ENCODE measurements at regions not wholly inside any gene's neighbourhood (a gene's known extent, or its start where the extent isn't known, plus 50 kb on each side); places are given as distances from the start of the nearest gene placed in this dataset.

GRCh38 chr15:60278879-60279278, 118.9 kb downstream of the ANXA2 start:
- H3K4me3 Mint-ChIP-seq = no peak overlapping the region
- Histone ChIP-seq H3K79me2 (replicated peaks; ENCODE audit: insufficient read depth) (no peaks in the 10 kb centered on the region), H2AFZ (no peak overlapping the region), H3F3A (replicated peaks; ENCODE audit: low read depth) (no peaks in the 10 kb centered on the region), H3K9me2 (ENCODE audit: insufficient read depth) (peaks cover 1% of the 10 kb centered on the region; the same call in 1 of the 2 replicates), H3K4me3 (no peak overlapping the region), H3K4me2 (no peak overlapping the region), H3K27me3 (ENCODE audit: insufficient read depth) (no peaks in the 10 kb centered on the region), H4K20me1 (replicated peaks; ENCODE audit: insufficient read depth) (no peaks in the 10 kb centered on the region), H3K36me3 (ENCODE audit: insufficient read depth) (peaks cover 16% of the 10 kb centered on the region; the same call in 1 of the 2 replicates), H3K27ac (ENCODE audit: low read depth) (no peak overlapping the region), H3K4me1 (ENCODE audit: insufficient read depth) (no peaks in the 10 kb centered on the region)
- DNase-seq (ENCODE audit: low spot score) (no peak), ATAC-seq (no peak)
- no peak overlapping the region for H3K27ac Mint-ChIP-seq
- TF ChIP-seq NANOG (IDR thresholded peaks at IDR 0.05; ENCODE audit: borderline replicate concordance) = no peak
- TF ChIP-seq CREB1 (CRISPR knock-in tag; IDR thresholded peaks at IDR 0.05; ENCODE audit: low read depth) = no peak
- no peak for TF ChIP-seq ZNF114 (CRISPR knock-in tag; IDR thresholded peaks at IDR 0.05)
- TF ChIP-seq ETS1 (IDR thresholded peaks at IDR 0.05) = no peak
- no peak for TF ChIP-seq ZNF331 (CRISPR knock-in tag; IDR thresholded peaks at IDR 0.05; ENCODE audit: low read depth)
- H3K36me3 Mint-ChIP-seq (ENCODE audit: low read depth) = peaks cover 12% of the 10 kb centered on the region; the same call in 2 of the 3 replicates
- H3K27me3 Mint-ChIP-seq (ENCODE audit: insufficient read depth, low read depth, poor library complexity) = no peaks in the 10 kb centered on the region
- peaks cover 3% of the 10 kb centered on the region; the same call in 1 of the 3 replicates for H3K4me1 Mint-ChIP-seq
- H3K9me3 Mint-ChIP-seq = peaks cover 17% of the 10 kb centered on the region

DNA sequence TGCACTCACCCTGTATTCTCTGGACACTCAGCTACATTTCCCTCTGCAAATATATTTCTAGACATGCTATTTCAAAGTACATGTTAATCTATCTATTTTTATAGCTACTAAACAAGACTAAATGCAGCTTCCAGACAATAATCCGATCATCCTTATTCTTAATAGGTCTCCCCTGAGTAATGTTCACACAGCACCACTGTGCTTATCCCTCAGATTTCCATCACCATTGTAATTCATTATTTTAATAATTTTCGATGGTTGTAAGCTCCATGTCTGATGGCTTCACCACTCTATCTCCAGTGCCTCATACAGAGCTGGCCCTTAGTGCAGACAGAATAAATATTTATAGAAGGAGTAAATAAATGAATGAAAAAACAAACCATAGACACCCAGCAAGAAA, 117.5 kb downstream of the ANXA2 start:
- no peak overlapping the region for H3K27ac ChIP-seq (ENCODE audit: low read depth)
- TF ChIP-seq ZNF331 (CRISPR knock-in tag; IDR thresholded peaks at IDR 0.05; ENCODE audit: low read depth) (no peak), EZH2 (IDR thresholded peaks at IDR 0.05; ENCODE audit: low read depth, unreplicated experiment) (no peak), ETS1 (IDR thresholded peaks at IDR 0.05) (no peak), NANOG (IDR thresholded peaks at IDR 0.05; ENCODE audit: borderline replicate concordance) (no peak), CREB1 (CRISPR knock-in tag; IDR thresholded peaks at IDR 0.05; ENCODE audit: low read depth) (no peak)
- TF ChIP-seq, protein P1, sequence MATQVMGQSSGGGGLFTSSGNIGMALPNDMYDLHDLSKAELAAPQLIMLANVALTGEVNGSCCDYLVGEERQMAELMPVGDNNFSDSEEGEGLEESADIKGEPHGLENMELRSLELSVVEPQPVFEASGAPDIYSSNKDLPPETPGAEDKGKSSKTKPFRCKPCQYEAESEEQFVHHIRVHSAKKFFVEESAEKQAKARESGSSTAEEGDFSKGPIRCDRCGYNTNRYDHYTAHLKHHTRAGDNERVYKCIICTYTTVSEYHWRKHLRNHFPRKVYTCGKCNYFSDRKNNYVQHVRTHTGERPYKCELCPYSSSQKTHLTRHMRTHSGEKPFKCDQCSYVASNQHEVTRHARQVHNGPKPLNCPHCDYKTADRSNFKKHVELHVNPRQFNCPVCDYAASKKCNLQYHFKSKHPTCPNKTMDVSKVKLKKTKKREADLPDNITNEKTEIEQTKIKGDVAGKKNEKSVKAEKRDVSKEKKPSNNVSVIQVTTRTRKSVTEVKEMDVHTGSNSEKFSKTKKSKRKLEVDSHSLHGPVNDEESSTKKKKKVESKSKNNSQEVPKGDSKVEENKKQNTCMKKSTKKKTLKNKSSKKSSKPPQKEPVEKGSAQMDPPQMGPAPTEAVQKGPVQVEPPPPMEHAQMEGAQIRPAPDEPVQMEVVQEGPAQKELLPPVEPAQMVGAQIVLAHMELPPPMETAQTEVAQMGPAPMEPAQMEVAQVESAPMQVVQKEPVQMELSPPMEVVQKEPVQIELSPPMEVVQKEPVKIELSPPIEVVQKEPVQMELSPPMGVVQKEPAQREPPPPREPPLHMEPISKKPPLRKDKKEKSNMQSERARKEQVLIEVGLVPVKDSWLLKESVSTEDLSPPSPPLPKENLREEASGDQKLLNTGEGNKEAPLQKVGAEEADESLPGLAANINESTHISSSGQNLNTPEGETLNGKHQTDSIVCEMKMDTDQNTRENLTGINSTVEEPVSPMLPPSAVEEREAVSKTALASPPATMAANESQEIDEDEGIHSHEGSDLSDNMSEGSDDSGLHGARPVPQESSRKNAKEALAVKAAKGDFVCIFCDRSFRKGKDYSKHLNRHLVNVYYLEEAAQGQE (IDR thresholded peaks at IDR 0.05; ENCODE audit: unreplicated experiment) = no peak
- Mint-ChIP-seq H3K27me3 (ENCODE audit: insufficient read depth, low read depth, poor library complexity) (peaks cover 2% of the 10 kb centered on the region), H3K9me3 (peaks cover 14% of the 10 kb centered on the region), H3K4me3 (no peak overlapping the region), H3K4me1 (peaks cover 3% of the 10 kb centered on the region; the same call in 1 of the 3 replicates), H3K36me3 (ENCODE audit: low read depth) (peaks cover 12% of the 10 kb centered on the region; the same call in 2 of the 3 replicates), H3K27ac (no peak overlapping the region)
- no peaks in the 10 kb centered on the region for H3K79me2 ChIP-seq (replicated peaks; ENCODE audit: insufficient read depth)
- H3K4me2 ChIP-seq = no peak overlapping the region
- H3F3A ChIP-seq (replicated peaks; ENCODE audit: low read depth) = no peaks in the 10 kb centered on the region
- peaks cover 10% of the 10 kb centered on the region for H3K9me2 ChIP-seq (ENCODE audit: insufficient read depth)
- H3K4me3 ChIP-seq = no peak overlapping the region
- no peak overlapping the region for H2AFZ ChIP-seq
- H4K20me1 ChIP-seq (replicated peaks; ENCODE audit: insufficient read depth) = no peaks in the 10 kb centered on the region
- no peaks in the 10 kb centered on the region for H3K27me3 ChIP-seq (ENCODE audit: insufficient read depth)
- H3K36me3 ChIP-seq (ENCODE audit: insufficient read depth) = peaks cover 15% of the 10 kb centered on the region; the same call in 1 of the 2 replicates
- H3K4me1 ChIP-seq (ENCODE audit: insufficient read depth) = no peaks in the 10 kb centered on the region
- no peak for ATAC-seq
- DNase-seq (ENCODE audit: low spot score) = no peak
